ENCODE measurements at regions not wholly inside any gene's neighbourhood (a gene's known extent, or its start where the extent isn't known, plus 50 kb on each side); places are given as distances from the start of the nearest gene placed in this dataset.
"Not testable (repeated sequence)": the region's sequence is repeated elsewhere in the genome, so short reads cannot be mapped to it uniquely, and the experiment has no call there.

- Histone ChIP-seq H3K4me3 (no peak overlapping the region), H3F3A (ENCODE audit: low read depth) (no peaks in the 10 kb centered on the region), H3K27me3 (no peaks in the 10 kb centered on the region), H3K36me3 (no peaks in the 10 kb centered on the region), H3K4me2 (no peak overlapping the region), H4K20me1 (ENCODE audit: low read depth) (no peaks in the 10 kb centered on the region), H3K79me2 (ENCODE audit: low read depth) (no peaks in the 10 kb centered on the region), H3K27ac (no peak overlapping the region), H3K9ac (no peak overlapping the region), H3K4me1 (no peaks in the 10 kb centered on the region), H3K9me3 (ENCODE audit: low read depth) (peaks cover 7% of the 10 kb centered on the region), H2AFZ (replicated peaks) (no peak overlapping the region)
- H3K4me3 Mint-ChIP-seq, result no peak overlapping the region
- H3K27me3 Mint-ChIP-seq (ENCODE audit: insufficient read depth, low read depth), result peaks cover 2% of the 10 kb centered on the region
- H3K9me3 Mint-ChIP-seq, result no peaks in the 10 kb centered on the region
- no peak overlapping the region for H3K27ac Mint-ChIP-seq
- H3K4me1 Mint-ChIP-seq, result peaks cover 3% of the 10 kb centered on the region
- TF ChIP-seq EZH2phosphoT487 (IDR thresholded peaks at IDR 0.05) (no peak), CTCF (IDR thresholded peaks at IDR 0.05) (no peak)
- no peak for DNase-seq (ENCODE audit: low spot score)
- H3K36me3 Mint-ChIP-seq, result no peaks in the 10 kb centered on the region
Observed at GRCh38 chrX:137164329-137164728, 130.5 kb upstream of the GPR101 start.

GRCh38 chrX:137151403-137151802, 117.6 kb upstream of the GPR101 start:
- Mint-ChIP-seq H3K4me1 (no peaks in the 10 kb centered on the region), H3K4me3 (no peak overlapping the region), H3K36me3 (no peaks in the 10 kb centered on the region), H3K9me3 (peaks cover 6% of the 10 kb centered on the region), H3K27ac (no peak overlapping the region), H3K27me3 (ENCODE audit: insufficient read depth, low read depth) (peaks cover 8% of the 10 kb centered on the region)
- Histone ChIP-seq H3K36me3 (no peaks in the 10 kb centered on the region), H2AFZ (replicated peaks) (no peak overlapping the region), H3F3A (ENCODE audit: low read depth) (no peaks in the 10 kb centered on the region), H3K27me3 (no peaks in the 10 kb centered on the region), H3K79me2 (ENCODE audit: low read depth) (no peaks in the 10 kb centered on the region), H3K4me3 (no peak overlapping the region), H3K27ac (no peak overlapping the region), H3K9ac (no peak overlapping the region), H4K20me1 (ENCODE audit: low read depth) (no peaks in the 10 kb centered on the region), H3K9me3 (ENCODE audit: low read depth) (peaks cover 2% of the 10 kb centered on the region), H3K4me2 (no peak overlapping the region), H3K4me1 (no peaks in the 10 kb centered on the region)
- DNase-seq (ENCODE audit: low spot score), result no peak
- no peak for TF ChIP-seq EZH2phosphoT487 (IDR thresholded peaks at IDR 0.05)
- TF ChIP-seq EZH2 (IDR thresholded peaks at IDR 0.05), result no peak
- TF ChIP-seq CTCF (IDR thresholded peaks at IDR 0.05), result peak; percentile 40

- DNase-seq (ENCODE audit: low spot score), result no peak
- no peak overlapping the region for H3K27ac ChIP-seq
- no peak overlapping the region for H3K4me3 ChIP-seq
- no peaks in the 10 kb centered on the region for H3F3A ChIP-seq (ENCODE audit: low read depth)
- no peaks in the 10 kb centered on the region for H4K20me1 ChIP-seq (ENCODE audit: low read depth)
- no peak overlapping the region for H2AFZ ChIP-seq (replicated peaks)
- Mint-ChIP-seq H3K27ac (no peak overlapping the region), H3K4me3 (no peak overlapping the region), H3K27me3 (ENCODE audit: insufficient read depth, low read depth) (peaks cover 8% of the 10 kb centered on the region), H3K9me3 (no peaks in the 10 kb centered on the region), H3K4me1 (peaks cover 2% of the 10 kb centered on the region), H3K36me3 (no peaks in the 10 kb centered on the region)
- no peaks in the 10 kb centered on the region for H3K27me3 ChIP-seq
- no peak overlapping the region for H3K9ac ChIP-seq
- H3K9me3 ChIP-seq (ENCODE audit: low read depth), result peaks cover 6% of the 10 kb centered on the region
- no peak overlapping the region for H3K4me2 ChIP-seq
- no peaks in the 10 kb centered on the region for H3K36me3 ChIP-seq
- no peaks in the 10 kb centered on the region for H3K79me2 ChIP-seq (ENCODE audit: low read depth)
- TF ChIP-seq EZH2phosphoT487 (IDR thresholded peaks at IDR 0.05) (no peak), CTCF (IDR thresholded peaks at IDR 0.05) (no peak), EZH2 (IDR thresholded peaks at IDR 0.05) (no peak)
- H3K4me1 ChIP-seq, result no peaks in the 10 kb centered on the region
Observed at GRCh38 chrX:137143864-137144263, 110.1 kb upstream of the GPR101 start.

- H3K27ac Mint-ChIP-seq; H3K27me3 ChIP-seq; H4K20me1 ChIP-seq (ENCODE audit: low read depth); H3K9ac ChIP-seq; H3K27ac ChIP-seq; H3F3A ChIP-seq (ENCODE audit: low read depth); H3K4me2 ChIP-seq; H3K4me3 Mint-ChIP-seq; H3K79me2 ChIP-seq (ENCODE audit: low read depth); H3K36me3 Mint-ChIP-seq; H2AFZ ChIP-seq (replicated peaks); H3K4me1 ChIP-seq; DNase-seq (ENCODE audit: low spot score); H3K36me3 ChIP-seq; H3K27me3 Mint-ChIP-seq (ENCODE audit: insufficient read depth, low read depth); H3K4me3 ChIP-seq; H3K4me1 Mint-ChIP-seq: not testable (repeated sequence)
- H3K9me3 Mint-ChIP-seq, result peaks cover 13% of the 10 kb centered on the region
- H3K9me3 ChIP-seq (ENCODE audit: low read depth), result peaks cover 10% of the 10 kb centered on the region
Observed at GRCh38 chrX:137122651-137123050, 88.9 kb upstream of the GPR101 start.
